Bronchial epithelial cell (primary cell): ENCODE measurements at regions not wholly inside any gene's neighbourhood (a gene's known extent, or its start where the extent isn't known, plus 50 kb on each side); places are given as distances from the start of the nearest gene placed in this dataset.
A peak's percentile ranks its signal among the peaks of the same experiment; 100 is the strongest.

Experiments
- DNase-seq: peaks from one replicate; pipeline ENCODE4 v3.0.0-alpha.2; 2010; ENCODE audit warnings: low read depth
- FAIRE-seq: peaks from 2 replicates; lab custom pipeline; 2011; peaks lifted over from hg19 to GRCh38; lab: Jason Lieb, UNC
- H3K27me3 ChIP-seq: 2 replicates; pipeline ENCODE4 v1.5.1; 2011; ENCODE audit warnings: low read length; ENCODE audit not compliant: control insufficient read depth, insufficient read depth
- H3K36me3 ChIP-seq: 2 replicates; pipeline ENCODE4 v1.5.1; 2011; ENCODE audit warnings: low read length; ENCODE audit not compliant: control insufficient read depth, insufficient read depth
- H3K4me3 ChIP-seq: 2 replicates; pipeline ENCODE4 v1.5.1; 2011; ENCODE audit warnings: mild to moderate bottlenecking, low read depth, low read length, control low read depth
- TF ChIP-seq, protein P1 (sequence below): IDR thresholded peaks from 2 replicates; pipeline ENCODE4 v1.5.1; 2011; ENCODE audit warnings: mild to moderate bottlenecking, moderate library complexity, low read length, control low read depth, inconsistent platforms; ENCODE audit not compliant: insufficient read depth, severe bottlenecking

DNA sequence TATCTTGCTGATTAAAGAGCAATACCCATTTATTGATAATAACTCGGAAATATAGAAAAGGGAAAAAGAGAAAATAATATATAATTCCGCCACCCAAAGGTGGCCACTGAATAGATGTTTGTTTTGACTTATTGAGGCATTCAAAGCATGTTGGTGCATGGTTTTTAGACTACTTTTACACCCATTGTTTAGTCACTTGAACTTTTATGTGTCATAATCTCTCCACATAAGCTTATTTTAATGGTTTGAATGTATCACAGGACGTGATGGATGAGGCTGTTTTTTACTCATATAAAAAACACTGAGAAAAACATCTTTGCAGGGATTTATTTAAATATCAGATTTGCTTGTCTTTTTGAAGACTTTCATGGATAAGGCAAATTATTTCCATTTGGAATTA is 120.4 kb downstream of the ACKR3 start:
- DNase-seq (peak; percentile 96), FAIRE-seq (no peak)
- H3K4me3 ChIP-seq, result no peak overlapping the region
- no peaks in the 10 kb centered on the region for H3K27me3 ChIP-seq
- no peaks in the 10 kb centered on the region for H3K36me3 ChIP-seq
- TF ChIP-seq, protein P1, sequence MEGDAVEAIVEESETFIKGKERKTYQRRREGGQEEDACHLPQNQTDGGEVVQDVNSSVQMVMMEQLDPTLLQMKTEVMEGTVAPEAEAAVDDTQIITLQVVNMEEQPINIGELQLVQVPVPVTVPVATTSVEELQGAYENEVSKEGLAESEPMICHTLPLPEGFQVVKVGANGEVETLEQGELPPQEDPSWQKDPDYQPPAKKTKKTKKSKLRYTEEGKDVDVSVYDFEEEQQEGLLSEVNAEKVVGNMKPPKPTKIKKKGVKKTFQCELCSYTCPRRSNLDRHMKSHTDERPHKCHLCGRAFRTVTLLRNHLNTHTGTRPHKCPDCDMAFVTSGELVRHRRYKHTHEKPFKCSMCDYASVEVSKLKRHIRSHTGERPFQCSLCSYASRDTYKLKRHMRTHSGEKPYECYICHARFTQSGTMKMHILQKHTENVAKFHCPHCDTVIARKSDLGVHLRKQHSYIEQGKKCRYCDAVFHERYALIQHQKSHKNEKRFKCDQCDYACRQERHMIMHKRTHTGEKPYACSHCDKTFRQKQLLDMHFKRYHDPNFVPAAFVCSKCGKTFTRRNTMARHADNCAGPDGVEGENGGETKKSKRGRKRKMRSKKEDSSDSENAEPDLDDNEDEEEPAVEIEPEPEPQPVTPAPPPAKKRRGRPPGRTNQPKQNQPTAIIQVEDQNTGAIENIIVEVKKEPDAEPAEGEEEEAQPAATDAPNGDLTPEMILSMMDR, result no peak

DNA sequence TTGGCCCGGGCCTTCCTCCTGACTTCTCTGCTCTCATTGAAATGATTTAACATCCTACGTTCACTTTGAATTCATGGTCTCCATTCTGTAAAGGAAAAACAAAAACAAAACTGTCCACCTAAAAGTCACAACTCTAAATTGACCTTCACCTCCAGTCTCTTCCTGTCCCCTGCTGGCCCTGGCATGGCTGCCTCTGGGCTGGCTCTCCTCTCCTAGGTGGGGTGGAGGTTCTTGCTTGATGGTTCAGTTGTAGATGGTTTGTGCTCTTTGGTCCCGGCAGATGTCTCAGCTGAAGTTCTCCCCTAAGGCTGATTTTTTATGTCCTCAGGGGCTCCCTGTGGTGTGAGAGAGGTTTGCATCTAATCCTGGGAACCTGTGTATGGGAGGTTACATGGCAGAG is 121.1 kb downstream of the ACKR3 start:
- H3K27me3 ChIP-seq, result no peaks in the 10 kb centered on the region
- FAIRE-seq (peak; percentile 36), DNase-seq (no peak)
- TF ChIP-seq, protein P1, result no peak
- no peak overlapping the region for H3K4me3 ChIP-seq
- H3K36me3 ChIP-seq, result no peaks in the 10 kb centered on the region

DNA sequence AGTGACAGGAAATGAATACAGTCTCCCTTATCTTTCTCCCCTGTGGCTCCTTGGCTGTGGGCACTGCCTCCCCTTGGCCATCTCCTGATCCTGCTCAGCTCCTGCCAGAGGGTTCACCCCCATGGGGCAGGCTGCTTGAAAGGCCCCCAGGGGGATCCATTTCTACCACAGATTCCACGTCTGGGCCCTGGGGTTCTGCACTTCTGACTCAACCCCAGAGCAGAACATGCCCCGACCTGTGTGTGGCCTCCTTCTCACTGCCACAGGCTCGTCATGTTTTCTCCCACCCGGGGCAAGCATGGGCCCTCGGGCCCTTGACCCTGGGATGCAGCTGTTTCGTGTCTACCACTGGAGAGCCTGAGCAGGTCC is 122.2 kb downstream of the ACKR3 start:
- FAIRE-seq (no peak), DNase-seq (peak; percentile 89)
- Histone ChIP-seq H3K27me3 (no peaks in the 10 kb centered on the region), H3K4me3 (no peak overlapping the region), H3K36me3 (no peaks in the 10 kb centered on the region)
- TF ChIP-seq, protein P1, result peak; percentile 4

DNA sequence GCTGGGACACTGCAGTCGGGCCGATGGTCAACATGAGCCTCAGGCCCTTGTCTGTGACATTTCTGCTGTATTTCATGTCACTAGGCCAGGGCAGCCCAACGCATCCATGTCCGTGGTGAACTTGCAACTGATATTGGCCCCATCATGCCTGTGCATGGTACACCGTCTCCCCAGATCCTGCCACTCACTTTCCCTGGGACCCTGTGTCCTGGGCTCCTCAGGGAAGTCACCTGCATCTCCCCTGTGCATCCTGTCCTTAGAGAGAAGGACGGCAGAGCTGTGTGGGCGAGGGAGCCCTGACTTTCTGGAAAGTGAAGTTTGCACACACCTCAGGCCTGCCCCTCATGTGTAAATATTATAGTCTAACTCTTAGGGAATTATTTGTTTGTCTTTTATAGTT is 123.3 kb downstream of the ACKR3 start:
- Histone ChIP-seq H3K4me3 (no peak overlapping the region), H3K36me3 (no peaks in the 10 kb centered on the region), H3K27me3 (no peaks in the 10 kb centered on the region)
- FAIRE-seq, result no peak
- no peak for DNase-seq
- TF ChIP-seq, protein P1, result no peak

DNA sequence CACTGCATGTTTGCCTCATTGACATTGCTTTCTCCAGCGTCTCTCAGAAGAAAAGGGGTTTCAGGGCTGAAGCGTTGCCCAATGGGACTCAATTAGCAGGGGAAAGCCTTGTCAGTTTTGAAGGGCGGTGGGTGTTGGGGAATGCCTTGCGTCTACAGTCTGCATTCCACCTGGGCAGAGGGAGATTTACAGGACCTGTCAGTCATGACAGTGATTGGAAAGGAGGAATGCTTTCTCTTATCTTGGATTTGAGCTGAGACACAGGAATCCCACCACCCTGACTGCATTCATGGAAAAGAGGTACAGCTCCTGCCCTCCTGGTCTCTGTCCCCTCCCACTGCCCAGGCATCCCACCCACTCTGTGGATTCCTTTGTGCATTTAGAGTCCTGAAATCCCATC is 123.9 kb downstream of the ACKR3 start:
- DNase-seq (no peak), FAIRE-seq (no peak)
- TF ChIP-seq, protein P1, result no peak
- no peak overlapping the region for H3K4me3 ChIP-seq
- no peaks in the 10 kb centered on the region for H3K36me3 ChIP-seq
- H3K27me3 ChIP-seq, result no peaks in the 10 kb centered on the region

GRCh38 chr2:236694146-236694888 is 124.7 kb downstream of the ACKR3 start:
- H3K4me3 ChIP-seq, result no peak overlapping the region
- DNase-seq (no peak), FAIRE-seq (peak; percentile 13)
- no peaks in the 10 kb centered on the region for H3K27me3 ChIP-seq
- no peaks in the 10 kb centered on the region for H3K36me3 ChIP-seq
- TF ChIP-seq, protein P1, result no peak
